ENCODE measurements at regions not wholly inside any gene's neighbourhood (a gene's known extent, or its start where the extent isn't known, plus 50 kb on each side); places are given as distances from the start of the nearest gene placed in this dataset.

DNA sequence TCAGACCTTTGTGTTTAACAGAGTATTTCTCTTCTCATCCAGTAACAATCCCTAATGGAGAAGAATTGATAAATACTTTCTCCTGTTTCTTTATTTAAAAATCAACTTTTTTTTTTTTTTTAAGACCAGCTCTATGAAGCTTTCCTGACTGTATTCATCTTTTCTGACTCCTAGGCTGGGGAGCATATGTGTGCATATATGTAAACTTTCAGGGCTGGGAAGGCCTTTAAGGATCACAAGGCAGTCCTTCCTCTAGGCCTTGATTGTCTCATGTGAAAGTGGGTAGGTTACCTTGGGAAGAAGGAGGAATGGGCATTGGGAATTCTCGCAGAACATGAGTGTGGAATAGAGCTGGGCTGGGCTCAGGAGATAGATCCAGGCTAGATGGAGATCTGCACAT, 292.9 kb upstream of the SALL1 start:
- no peak for DNase-seq

DNA sequence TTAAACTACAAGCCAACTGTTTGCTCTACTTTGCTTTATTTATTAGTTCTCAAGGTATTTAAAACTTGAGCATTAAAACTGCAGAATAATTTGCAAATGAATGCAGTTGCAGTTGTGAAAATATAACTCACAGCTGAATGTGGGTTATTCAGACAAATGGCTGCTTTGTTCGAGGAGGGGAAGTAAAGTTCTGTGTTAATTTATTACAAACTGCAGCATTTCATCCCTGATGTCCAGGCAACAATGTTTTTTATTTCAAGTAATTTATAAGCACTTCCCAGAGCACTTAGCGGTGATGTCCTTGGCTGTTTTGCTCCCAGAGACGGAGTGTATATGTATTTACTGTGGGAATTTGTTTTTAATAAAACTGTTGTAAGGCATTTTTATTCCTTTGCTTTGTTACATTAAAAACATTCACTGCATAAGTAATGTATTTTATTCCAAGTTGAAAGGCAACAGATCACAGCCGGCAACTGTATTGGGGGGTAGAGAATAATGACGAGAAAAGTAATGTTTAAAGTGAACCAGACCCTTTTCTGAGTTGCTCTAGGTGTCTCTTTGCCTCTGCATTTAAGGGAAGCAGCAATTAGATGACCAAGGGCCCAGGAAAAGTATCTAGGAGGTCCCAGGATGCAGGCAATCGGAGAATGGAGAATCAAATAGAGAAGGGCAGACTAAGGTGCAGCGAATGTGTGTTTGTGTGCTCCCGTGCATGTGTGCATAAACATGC, 291.2 kb upstream of the SALL1 start:
- DNase-seq: no peak

- no peak for DNase-seq
Observed at GRCh38 chr16:51440131-51440889, 289.2 kb upstream of the SALL1 start.

DNA sequence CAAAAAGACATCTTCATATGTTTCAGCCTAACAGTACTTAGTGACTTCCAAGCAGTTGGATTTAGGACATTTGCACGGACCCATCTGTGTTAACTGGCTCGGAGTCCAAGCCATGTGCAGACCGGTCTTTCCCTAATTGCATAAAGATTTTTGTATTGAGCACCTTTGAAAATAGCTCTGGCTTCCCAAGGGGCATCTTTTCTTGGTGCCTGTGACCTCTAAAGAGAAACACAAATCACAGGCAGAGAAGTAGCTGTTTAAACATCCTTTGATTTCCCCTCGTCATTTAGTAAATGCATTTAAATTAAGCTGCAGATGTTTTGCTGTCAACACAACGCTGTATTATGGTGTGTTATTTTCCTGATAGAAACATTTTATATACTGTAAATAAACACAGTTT, 288.2 kb upstream of the SALL1 start:
- DNase-seq: no peak

- DNase-seq: no peak
Observed at GRCh38 chr16:51436742-51437141, 285.7 kb upstream of the SALL1 start.

GRCh38 chr16:51434567-51435198, 283.6 kb upstream of the SALL1 start:
- no peak for DNase-seq

DNA sequence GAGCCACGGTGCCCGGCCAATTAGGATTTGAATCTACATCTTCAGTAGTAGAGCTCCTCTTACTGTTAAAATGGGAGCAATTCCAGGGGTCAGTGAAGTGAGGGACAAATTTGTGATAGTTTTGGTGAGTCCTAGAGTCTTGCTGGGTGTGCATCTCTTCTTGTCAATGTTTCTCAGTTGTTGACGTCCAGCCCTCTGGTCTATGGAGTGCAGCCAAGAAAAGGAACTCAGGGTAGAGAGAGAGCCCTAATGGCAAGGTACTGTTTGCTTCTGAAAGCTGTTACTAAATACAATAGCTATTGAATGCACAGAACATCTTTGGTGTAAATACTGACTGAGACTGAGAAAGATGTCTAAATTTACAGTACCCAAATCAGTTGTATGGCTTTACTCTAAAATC, 282.5 kb upstream of the SALL1 start:
- DNase-seq: no peak

GRCh38 chr16:51431517-51432241, 280.6 kb upstream of the SALL1 start:
- DNase-seq: no peak

DNA sequence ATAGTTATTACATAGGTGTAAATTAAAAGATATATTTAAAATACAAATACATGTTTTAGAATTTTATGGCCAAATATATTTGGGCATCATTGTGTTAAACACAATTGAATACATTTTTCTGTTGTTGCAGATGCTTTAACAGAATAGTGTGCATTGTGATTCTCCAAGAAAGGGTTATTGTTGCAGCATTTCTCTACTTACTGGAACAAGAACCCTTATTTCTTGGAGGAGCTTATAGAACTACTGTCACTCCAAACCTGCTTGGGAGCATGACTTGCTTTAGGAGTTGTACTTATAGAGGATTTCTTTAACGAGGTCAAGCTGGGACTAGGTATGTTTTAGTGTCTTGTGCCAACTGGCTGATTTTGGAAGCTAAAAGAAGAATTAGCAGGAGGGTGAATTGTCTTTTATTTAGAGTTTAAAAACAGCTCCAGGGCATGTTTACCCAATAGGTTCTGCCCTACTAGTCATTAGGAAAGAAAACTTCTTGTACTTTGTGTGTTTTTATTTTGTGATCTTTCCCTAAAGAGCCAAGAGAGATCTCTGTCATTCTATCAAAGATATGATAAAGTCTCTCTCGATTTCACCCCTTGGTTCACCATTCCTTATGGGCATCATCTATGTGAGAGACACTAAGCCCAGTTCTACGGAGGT, 279.8 kb upstream of the SALL1 start:
- no peak for DNase-seq

DNA sequence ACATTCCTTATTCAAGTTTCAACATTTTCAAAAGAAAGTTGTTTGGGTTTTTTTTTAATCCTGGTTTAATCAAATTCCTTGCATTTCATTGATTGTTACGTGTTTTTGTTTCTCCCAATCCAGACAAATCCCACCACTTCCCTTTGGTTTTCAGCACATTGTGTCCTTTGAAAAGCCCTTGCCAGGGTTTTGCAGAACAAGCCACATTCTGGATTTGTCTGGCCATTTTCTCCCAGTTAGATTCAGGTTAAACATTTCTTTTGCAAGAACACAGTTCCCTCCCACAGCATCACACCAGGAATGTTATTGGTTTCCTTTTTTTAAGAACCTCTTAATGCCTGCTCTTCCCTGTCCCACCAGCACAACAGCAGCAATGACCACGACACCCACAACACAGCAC, 278.0 kb upstream of the SALL1 start:
- no peak for DNase-seq

- no peak for DNase-seq
Observed at GRCh38 chr16:51427085-51427484, 276.0 kb upstream of the SALL1 start.

DNA sequence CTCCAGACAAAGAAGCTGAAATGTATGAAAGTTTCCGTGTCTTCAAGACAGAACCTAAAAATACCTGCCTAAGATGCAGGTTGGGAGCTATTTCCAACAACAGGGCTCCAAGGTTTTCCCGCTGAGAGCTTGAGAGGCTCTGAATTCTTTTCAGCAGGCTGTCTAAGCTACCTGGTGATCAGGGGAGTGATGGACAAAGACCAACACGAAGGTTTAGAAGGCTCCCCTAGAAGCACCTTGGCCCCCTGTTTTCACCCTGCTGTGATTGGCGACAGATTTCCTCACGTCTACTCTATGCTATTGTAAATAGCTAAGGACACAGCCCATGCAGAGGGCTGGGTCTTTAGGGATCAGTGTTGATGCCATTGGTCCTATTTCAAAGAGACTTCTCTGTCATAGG, 275.2 kb upstream of the SALL1 start:
- no peak for DNase-seq

DNA sequence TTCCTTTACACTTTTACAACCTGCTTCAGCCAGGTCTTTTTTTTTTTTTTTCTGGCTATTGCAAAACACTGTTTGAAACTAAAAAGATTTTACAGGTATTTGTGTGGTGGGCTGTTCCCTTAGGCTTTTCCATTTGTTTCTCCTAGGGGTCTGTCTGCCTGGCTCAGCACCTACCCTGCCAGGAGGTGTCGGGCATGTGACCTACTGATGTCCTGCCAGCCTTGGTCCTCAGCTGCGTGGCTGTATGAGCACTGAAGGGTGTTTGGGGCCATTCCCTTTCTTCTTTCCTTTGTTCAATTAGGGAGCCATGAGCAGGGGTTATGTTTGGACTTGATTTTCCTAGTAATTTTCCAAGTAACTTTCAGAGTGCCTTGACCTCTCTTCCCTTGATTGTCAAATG, 269.2 kb upstream of the SALL1 start:
- no peak for DNase-seq

GRCh38 chr16:51419768-51420167, 268.7 kb upstream of the SALL1 start:
- no peak for DNase-seq

DNA sequence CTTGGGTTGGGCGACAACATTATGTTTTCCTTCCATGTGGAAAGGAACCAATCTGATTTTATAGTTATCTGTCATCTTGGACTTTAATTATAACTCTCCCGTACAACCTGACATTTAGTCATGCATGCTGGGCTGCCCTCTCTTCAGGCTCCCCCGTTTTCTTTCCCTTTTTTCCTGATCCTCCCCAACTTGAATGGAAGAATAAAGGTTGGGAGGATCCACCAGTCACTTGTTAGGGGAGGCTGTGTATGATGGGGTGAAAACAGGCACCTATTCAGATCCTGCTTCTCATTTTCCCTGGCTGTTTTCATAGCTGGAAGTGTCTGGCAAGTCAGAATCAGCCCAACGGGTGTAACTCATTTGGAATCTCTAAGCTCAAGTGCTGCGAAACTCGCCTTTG, 267.2 kb upstream of the SALL1 start:
- no peak for DNase-seq

DNA sequence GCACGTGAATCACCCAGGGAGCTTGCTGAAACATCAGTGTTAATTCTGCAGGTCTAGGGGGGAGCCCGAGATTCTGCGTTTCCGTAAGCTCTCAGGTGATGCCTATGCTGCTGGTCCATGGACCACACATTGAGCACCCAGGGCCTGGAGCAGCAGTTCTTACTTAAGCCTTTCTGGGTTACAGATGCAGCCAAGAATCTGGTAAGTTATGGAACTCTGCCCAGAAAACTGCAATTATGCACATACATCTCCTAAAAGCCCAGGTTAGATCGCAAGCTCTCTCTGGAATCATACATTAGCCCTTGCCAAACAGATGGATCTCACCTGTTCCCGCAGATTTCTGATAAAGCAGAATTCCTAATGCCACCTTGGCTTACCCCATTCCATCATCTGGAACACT, 265.9 kb upstream of the SALL1 start:
- no peak for DNase-seq

DNA sequence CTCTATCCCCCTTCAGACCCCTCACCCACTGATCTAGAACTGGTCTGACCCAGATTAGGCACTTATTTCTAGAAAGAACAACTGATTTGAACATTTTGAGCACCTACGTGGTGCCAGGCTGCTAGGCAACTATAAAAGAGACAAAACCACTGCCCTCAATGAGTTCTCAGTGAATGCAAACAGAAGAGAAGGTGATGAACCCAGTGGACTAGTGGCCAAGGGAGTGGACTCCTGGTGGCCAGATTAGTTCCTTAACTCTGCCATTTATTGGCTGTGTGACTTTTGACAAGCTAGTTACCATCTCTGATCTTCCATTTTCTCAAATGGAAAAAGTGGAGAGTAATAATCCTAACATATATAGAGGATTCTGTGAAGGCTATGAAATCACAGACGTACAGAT, 259.1 kb upstream of the SALL1 start:
- DNase-seq: no peak

DNA sequence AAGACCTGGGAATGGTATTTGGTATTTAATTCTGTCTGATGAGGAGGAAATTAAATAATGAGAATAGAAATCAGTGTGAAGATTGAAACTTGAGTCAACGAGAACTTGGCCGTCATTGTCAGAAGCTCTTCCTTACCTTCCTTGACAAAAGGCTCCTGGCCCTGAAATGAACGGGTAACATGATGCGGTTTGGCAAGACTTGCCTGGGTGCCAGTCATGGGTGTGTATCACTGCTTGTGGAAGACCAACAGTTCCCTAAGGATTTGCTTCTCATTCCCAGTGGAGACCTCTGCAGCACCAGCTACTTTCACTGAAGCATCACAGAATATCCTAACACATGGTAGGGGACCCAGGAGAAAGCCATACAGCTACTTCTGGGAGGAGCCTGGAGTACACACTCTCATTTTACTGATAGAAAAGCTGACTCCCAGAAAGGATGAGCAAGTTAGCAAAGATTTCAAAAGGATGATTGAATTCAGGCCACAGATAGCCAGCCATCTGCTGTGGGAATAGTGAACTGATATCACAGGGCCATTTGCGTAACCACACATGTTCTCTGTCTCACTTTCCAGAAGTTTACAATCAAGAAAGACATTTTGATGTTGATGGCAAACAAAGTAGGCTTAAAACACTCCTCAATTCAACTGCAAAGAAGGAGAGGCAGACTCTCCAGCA, 258.1 kb upstream of the SALL1 start:
- DNase-seq: no peak

GRCh38 chr16:51408357-51408756, 257.3 kb upstream of the SALL1 start:
- DNase-seq: no peak

DNA sequence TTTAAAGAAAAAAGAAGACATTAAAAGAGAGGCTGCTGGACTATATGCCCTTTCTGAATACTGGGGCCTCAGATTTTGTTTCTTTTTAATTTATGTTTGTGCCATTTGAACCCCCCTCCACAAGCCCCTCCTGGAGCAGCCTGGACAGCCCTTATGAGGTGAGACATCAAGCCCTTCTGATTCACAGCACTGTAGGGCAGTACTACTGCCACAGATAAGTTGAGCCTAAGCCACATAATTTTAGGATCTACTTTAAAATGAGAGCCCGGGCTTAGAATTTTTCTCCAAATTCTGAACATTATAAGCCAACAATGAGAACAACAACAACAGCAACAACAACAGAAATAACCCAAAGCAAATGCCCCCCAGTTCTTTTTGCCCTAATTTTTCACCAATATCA, 256.9 kb upstream of the SALL1 start:
- no peak for DNase-seq

- no peak for DNase-seq
Observed at GRCh38 chr16:51407199-51407598, 256.1 kb upstream of the SALL1 start.

DNA sequence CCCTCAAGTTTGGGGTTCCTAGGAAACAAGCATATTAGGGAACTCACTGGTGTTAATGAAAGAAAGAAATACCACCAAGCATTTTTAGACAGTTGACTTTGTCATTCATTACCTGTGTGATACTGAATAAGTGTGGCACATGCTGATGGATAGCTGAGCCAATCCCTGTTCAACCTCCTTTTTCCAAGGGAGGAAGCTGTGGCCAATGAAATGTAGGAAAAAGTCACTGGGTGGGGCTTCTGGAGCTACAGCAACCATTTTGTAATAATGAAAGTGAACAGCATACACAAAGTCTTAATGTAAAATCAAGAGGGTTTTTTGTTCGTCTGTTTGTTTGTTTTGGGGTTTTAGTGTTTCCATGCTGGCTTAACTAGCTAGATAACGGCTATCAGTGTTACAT, 254.3 kb upstream of the SALL1 start:
- no peak for DNase-seq

Data from left hindlimb (tissue), 1 donor.